ENCODE measurements at regions not wholly inside any gene's neighbourhood (a gene's known extent, or its start where the extent isn't known, plus 50 kb on each side); places are given as distances from the start of the nearest gene placed in this dataset.

- TF ChIP-seq CTCF (IDR thresholded peaks at IDR 0.05; ENCODE audit: low read length) (no peak), EZH2 (IDR thresholded peaks at IDR 0.05; ENCODE audit: borderline replicate concordance, low read length) (no peak)
Measured at GRCh38 chr1:55315552-55315951, 100.4 kb upstream of the USP24 start.
